SK-N-SH (cell line): ENCODE measurements at regions not wholly inside any gene's neighbourhood (a gene's known extent, or its start where the extent isn't known, plus 50 kb on each side); places are given as distances from the start of the nearest gene placed in this dataset.

Source experiments
- CTCF ChIA-PET: fragments of 300-600, 350-600 bp; formaldehyde crosslinking; extraction: SDS; loops from one replicate; lab custom pipeline; 2021; lab: Yijun Ruan, JAX
- POLR2A ChIA-PET: fragments of 350-600 bp; sonication (Branson Sonifier 250); formaldehyde crosslinking; extraction: SDS; loops from one replicate; lab custom pipeline; 2020; ENCODE audit warnings: antibody characterized with exemption, inconsistent platforms; lab: Yijun Ruan, JAX
- DNase-seq: peaks from one replicate; pipeline ENCODE4 v3.0.0; 2012
- H2AFZ ChIP-seq: fragments of 200-600 bp; sonication (generic); 2 replicates; pipeline ENCODE4 v1.8.1; 2016; ENCODE audit warnings: antibody characterized with exemption, mild to moderate bottlenecking, low read depth
- H3F3A ChIP-seq: fragments of 200-600 bp; sonication (generic); replicated peaks from 2 replicates; pipeline ENCODE3; 2016; ENCODE audit warnings: antibody characterized with exemption, mild to moderate bottlenecking; ENCODE audit not compliant: insufficient read depth
- H3K27ac ChIP-seq, 2 experiments: fragments of 200-500 bp in 1 of 2; fragments of 200-600 bp in 1 of 2; sonication (Bioruptor generic) in 1 of 2; sonication (generic), shearing (Covaris generic) in 1 of 2; 2 replicates each; pipeline versions ENCODE4 v1.5.1 to v1.6.1; 2014 to 2016; ENCODE audit warnings: low read depth in 2 of 2, inconsistent platforms in 1 of 2, low read length in 1 of 2, mild to moderate bottlenecking in 1 of 2, mixed read lengths in 1 of 2
- H3K27me3 ChIP-seq: fragments of 200-600 bp; sonication (generic), shearing (Covaris generic); 2 replicates; pipeline ENCODE4 v1.6.1; 2016; ENCODE audit warnings: mixed run types; ENCODE audit not compliant: insufficient read depth
- H3K36me3 ChIP-seq, 2 experiments: fragments of 200-500 bp in 1 of 2; fragments of 200-600 bp in 1 of 2; sonication (Bioruptor generic) in 1 of 2; sonication (generic) in 1 of 2; replicated peaks in 1 of 2; 2 replicates each; pipeline versions ENCODE3 to v1.5.1; 2014 to 2016; ENCODE audit warnings: low read length in 1 of 2, mild to moderate bottlenecking in 1 of 2; ENCODE audit not compliant: insufficient read depth in 2 of 2, control insufficient read depth in 1 of 2
- H3K4me1 ChIP-seq, 2 experiments: fragments of 200-500 bp in 1 of 2; fragments of 200-600 bp in 1 of 2; sonication (Bioruptor generic) in 1 of 2; sonication (generic), shearing (Covaris generic) in 1 of 2; 2 replicates each; pipeline versions ENCODE4 v1.5.1 to v1.6.1; 2014 to 2016; ENCODE audit warnings: low read depth in 1 of 2, low read length in 1 of 2, mixed run types in 1 of 2; ENCODE audit not compliant: insufficient read depth in 2 of 2, control insufficient read depth in 1 of 2
- H3K4me2 ChIP-seq: fragments of 200-600 bp; sonication (generic), shearing (Covaris generic); 2 replicates; pipeline ENCODE4 v1.6.1; 2017; ENCODE audit warnings: mixed run types
- H3K4me3 ChIP-seq, 2 experiments: fragments of 200-500 bp in 1 of 2; fragments of 200-600 bp in 1 of 2; sonication (Bioruptor generic) in 1 of 2; sonication (generic), shearing (Covaris generic) in 1 of 2; 2 replicates each; pipeline versions ENCODE4 v1.5.1 to v1.8.1; 2014 to 2016; ENCODE audit warnings: low read depth in 2 of 2, inconsistent platforms in 1 of 2, low read length in 1 of 2, mild to moderate bottlenecking in 1 of 2, mixed read lengths in 1 of 2, moderate library complexity in 1 of 2
- H3K79me2 ChIP-seq: fragments of 200-600 bp; sonication (generic); 2 replicates; pipeline ENCODE4 v1.8.1; 2017; ENCODE audit warnings: mild to moderate bottlenecking; ENCODE audit not compliant: insufficient read depth
- H3K9ac ChIP-seq: fragments of 200-600 bp; sonication (generic); 2 replicates; pipeline ENCODE4 v1.6.1; 2017; ENCODE audit warnings: mixed run types
- H3K9me2 ChIP-seq: fragments of 200-600 bp; sonication (generic); 2 replicates; pipeline ENCODE4 v1.6.1; 2017; ENCODE audit warnings: mixed run types
- H3K9me3 ChIP-seq: fragments of 200-600 bp; sonication (generic); 2 replicates; pipeline ENCODE4 v1.6.1; 2017; ENCODE audit warnings: mixed run types, mild to moderate bottlenecking, moderate library complexity
- H4K20me1 ChIP-seq: fragments of 200-600 bp; sonication (generic); 2 replicates; pipeline ENCODE4 v1.6.1; 2017; ENCODE audit warnings: mild to moderate bottlenecking, mixed run types; ENCODE audit not compliant: insufficient read depth
- CHD2 ChIP-seq: fragments of 150-350 bp; IDR thresholded peaks from 2 replicates; pipeline ENCODE4 v1.6.1; 2018; ENCODE audit warnings: low read length; ENCODE audit not compliant: partially characterized antibody
- ELF1 ChIP-seq: IDR thresholded peaks from 2 replicates; pipeline ENCODE4 v1.4.0; 2012
- EZH2phosphoT487 ChIP-seq: fragments of 200-600 bp; sonication (generic); IDR thresholded peaks from 2 replicates; pipeline ENCODE4 v1.6.1; 2017; ENCODE audit warnings: low read depth, mixed run types, mild to moderate bottlenecking, antibody characterized with exemption, moderate library complexity, borderline replicate concordance
- FOSL2 ChIP-seq: IDR thresholded peaks from 2 replicates; pipeline ENCODE4 v1.4.0; 2012; ENCODE audit warnings: low read depth, mild to moderate bottlenecking, moderate library complexity, borderline replicate concordance
- GABPA ChIP-seq: IDR thresholded peaks from 2 replicates; pipeline ENCODE4 v1.4.0; 2012; ENCODE audit warnings: low read depth, mild to moderate bottlenecking
- MEF2A ChIP-seq: IDR thresholded peaks from 2 replicates; pipeline ENCODE4 v1.4.0; 2012; ENCODE audit warnings: low read depth, borderline replicate concordance
- MXI1 ChIP-seq: IDR thresholded peaks from 2 replicates; pipeline ENCODE4 v1.6.1; 2012; ENCODE audit warnings: mild to moderate bottlenecking, low read depth, low read length, improper control_type of control experiment
- POLR2AphosphoS5 ChIP-seq: IDR thresholded peaks from 2 replicates; pipeline ENCODE4 v1.6.1; 2012; ENCODE audit warnings: low read depth, low read length
- REST ChIP-seq: IDR thresholded peaks from 2 replicates; pipeline ENCODE4 v1.6.1; 2012; ENCODE audit warnings: mild to moderate bottlenecking, low read depth, low read length, moderate library complexity
- RFX5 ChIP-seq: IDR thresholded peaks from 2 replicates; pipeline ENCODE4 v1.6.1; 2012; ENCODE audit warnings: mild to moderate bottlenecking, improper control_type of control experiment, low read length
- SIN3A ChIP-seq: IDR thresholded peaks from 2 replicates; pipeline ENCODE4 v1.6.1; 2012; ENCODE audit warnings: low read depth, mild to moderate bottlenecking, low read length, moderate library complexity, borderline replicate concordance
- SMC3 ChIP-seq: IDR thresholded peaks from 2 replicates; pipeline ENCODE4 v1.6.1; 2012; ENCODE audit warnings: low read depth, low read length, improper control_type of control experiment
- TAF1 ChIP-seq: IDR thresholded peaks from 2 replicates; pipeline ENCODE4 v1.6.1; 2012; ENCODE audit warnings: low read depth, mild to moderate bottlenecking, low read length, moderate library complexity, borderline replicate concordance
- TCF12 ChIP-seq: IDR thresholded peaks from 2 replicates; pipeline ENCODE4 v1.4.0; 2012
- TEAD4 ChIP-seq: IDR thresholded peaks from 2 replicates; pipeline ENCODE4 v1.4.0; 2012; ENCODE audit warnings: mild to moderate bottlenecking, borderline replicate concordance; ENCODE audit not compliant: insufficient read depth
- YY1 ChIP-seq: IDR thresholded peaks from 2 replicates; pipeline ENCODE4 v1.4.0; 2012; ENCODE audit warnings: low read depth, mild to moderate bottlenecking
- WGBS: methylation state at CpG from one replicate; pipeline ENCODE4 v1.1.6; 2017; ENCODE audit warnings: low lambda C conversion rate; 5-methylcytosine and 5-hydroxymethylcytosine counted together
- TF ChIP-seq, protein P1 (sequence below): IDR thresholded peaks from 2 replicates; pipeline ENCODE4 v1.4.0; 2012; ENCODE audit warnings: low read depth
- TF ChIP-seq, protein P2 (sequence below): IDR thresholded peaks from 2 replicates; pipeline ENCODE4 v1.4.0; 2012; ENCODE audit warnings: low read depth, borderline replicate concordance
- TF ChIP-seq, protein P3 (sequence below): fragments of 150-350 bp; IDR thresholded peaks from 2 replicates; pipeline ENCODE4 v1.6.1; 2016; ENCODE audit warnings: mild to moderate bottlenecking, low read depth, low read length

- CTCF ChIA-PET: no interaction called here
- H3K4me3 ChIP-seq: no peak overlapping the region
- H2AFZ ChIP-seq: no peak overlapping the region
- no peaks in the 10 kb centered on the region; the same call in 1 of the 2 replicates for H3K79me2 ChIP-seq
- DNase-seq: no peak
- H3K4me1 ChIP-seq: no peaks in the 10 kb centered on the region
- 32% methylated on average over 3 of the region's 3 CpGs for WGBS
- H3K27me3 ChIP-seq: no peaks in the 10 kb centered on the region
- no peak overlapping the region for H3K4me2 ChIP-seq
- H3K9me2 ChIP-seq: no peaks in the 10 kb centered on the region
- no peaks in the 10 kb centered on the region for H3K36me3 ChIP-seq
- TF ChIP-seq YY1 (no peak), MXI1 (no peak), TCF12 (no peak), EZH2phosphoT487 (no peak), POLR2AphosphoS5 (no peak), SIN3A (no peak), GABPA (no peak), MEF2A (no peak), FOSL2 (no peak), ELF1 (no peak), REST (no peak), SMC3 (no peak), RFX5 (no peak), CHD2 (no peak), TAF1 (no peak), TEAD4 (no peak)
- TF ChIP-seq, protein P1, sequence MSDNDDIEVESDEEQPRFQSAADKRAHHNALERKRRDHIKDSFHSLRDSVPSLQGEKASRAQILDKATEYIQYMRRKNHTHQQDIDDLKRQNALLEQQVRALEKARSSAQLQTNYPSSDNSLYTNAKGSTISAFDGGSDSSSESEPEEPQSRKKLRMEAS: no peak
- TF ChIP-seq, protein P2, sequence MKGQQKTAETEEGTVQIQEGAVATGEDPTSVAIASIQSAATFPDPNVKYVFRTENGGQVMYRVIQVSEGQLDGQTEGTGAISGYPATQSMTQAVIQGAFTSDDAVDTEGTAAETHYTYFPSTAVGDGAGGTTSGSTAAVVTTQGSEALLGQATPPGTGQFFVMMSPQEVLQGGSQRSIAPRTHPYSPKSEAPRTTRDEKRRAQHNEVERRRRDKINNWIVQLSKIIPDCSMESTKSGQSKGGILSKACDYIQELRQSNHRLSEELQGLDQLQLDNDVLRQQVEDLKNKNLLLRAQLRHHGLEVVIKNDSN: no peak
- TF ChIP-seq, protein P3, sequence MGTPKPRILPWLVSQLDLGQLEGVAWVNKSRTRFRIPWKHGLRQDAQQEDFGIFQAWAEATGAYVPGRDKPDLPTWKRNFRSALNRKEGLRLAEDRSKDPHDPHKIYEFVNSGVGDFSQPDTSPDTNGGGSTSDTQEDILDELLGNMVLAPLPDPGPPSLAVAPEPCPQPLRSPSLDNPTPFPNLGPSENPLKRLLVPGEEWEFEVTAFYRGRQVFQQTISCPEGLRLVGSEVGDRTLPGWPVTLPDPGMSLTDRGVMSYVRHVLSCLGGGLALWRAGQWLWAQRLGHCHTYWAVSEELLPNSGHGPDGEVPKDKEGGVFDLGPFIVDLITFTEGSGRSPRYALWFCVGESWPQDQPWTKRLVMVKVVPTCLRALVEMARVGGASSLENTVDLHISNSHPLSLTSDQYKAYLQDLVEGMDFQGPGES: no peak
- no peak overlapping the region for H3K9ac ChIP-seq
- H3K9me3 ChIP-seq: no peaks in the 10 kb centered on the region
- no peaks in the 10 kb centered on the region for H4K20me1 ChIP-seq
- H3K27ac ChIP-seq: no peak overlapping the region
- H3F3A ChIP-seq: no peaks in the 10 kb centered on the region
- POLR2A ChIA-PET: no interaction called here
These were observed 549.5 kb downstream of the C4orf33 start for GRCh38 chr4:129645461-129645860.
